H1 (cell line): ENCODE measurements at regions not wholly inside any gene's neighbourhood (a gene's known extent, or its start where the extent isn't known, plus 50 kb on each side); places are given as distances from the start of the nearest gene placed in this dataset.

Experiments
- CTCF ChIA-PET: fragments of 300-600 bp; sonication (Branson Sonifier 250); formaldehyde crosslinking; loops from one replicate; lab custom pipeline; 2021; ENCODE audit not compliant: partially characterized antibody; lab: Charles Lee
- POLR2A ChIA-PET: fragments of 300-600 bp; sonication (Branson Sonifier 250); formaldehyde crosslinking; loops from one replicate; lab custom pipeline; 2021; ENCODE audit warnings: inconsistent platforms; ENCODE audit not compliant: partially characterized antibody; lab: Charles Lee
- DNase-seq, 2 experiments: peaks; one replicate each; pipeline versions ENCODE4 v3.0.0 to v3.0.0-alpha.2; 2010 to 2022; ENCODE audit warnings: low spot score in 2 of 2, low read depth in 1 of 2, mixed read lengths in 1 of 2
- FAIRE-seq: peaks from 2 replicates; lab custom pipeline; 2011; peaks lifted over from hg19 to GRCh38; lab: Jason Lieb, UNC
- H2AFZ ChIP-seq: 2 replicates; pipeline ENCODE4 v1.8.1; 2012; ENCODE audit warnings: low read length, inconsistent platforms
- H2AK5ac ChIP-seq: 2 replicates; pipeline ENCODE4 v1.6.1; 2013; ENCODE audit warnings: low read depth, low read length
- H2BK120ac ChIP-seq: replicated peaks from 2 replicates; pipeline ENCODE3; 2013; ENCODE audit warnings: low read depth, low read length, inconsistent platforms
- H2BK12ac ChIP-seq: 2 replicates; pipeline ENCODE4 v1.6.1; 2013; ENCODE audit warnings: low read depth, low read length
- H2BK15ac ChIP-seq: 2 replicates; pipeline ENCODE4 v1.6.1; 2013; ENCODE audit warnings: low read length
- H2BK20ac ChIP-seq: 2 replicates; pipeline ENCODE4 v1.6.1; 2013; ENCODE audit warnings: low read length
- H2BK5ac ChIP-seq: 2 replicates; pipeline ENCODE4 v1.6.1; 2013; ENCODE audit warnings: low read depth, low read length
- H3K14ac ChIP-seq: 2 replicates; pipeline ENCODE4 v1.6.1; 2013; ENCODE audit warnings: inconsistent platforms; ENCODE audit not compliant: insufficient read length
- H3K18ac ChIP-seq: 2 replicates; pipeline ENCODE4 v1.6.1; 2013; ENCODE audit warnings: low read length; ENCODE audit errors: extremely low read depth
- H3K23ac ChIP-seq: 2 replicates; pipeline ENCODE4 v1.6.1; 2013; ENCODE audit warnings: inconsistent platforms; ENCODE audit not compliant: insufficient read length
- H3K23me2 ChIP-seq: 2 replicates; pipeline ENCODE4 v1.6.1; 2013; ENCODE audit warnings: low read depth, low read length
- H3K27ac ChIP-seq: 2 replicates; pipeline ENCODE4 v1.6.1; 2011; ENCODE audit warnings: low read depth, low read length, inconsistent platforms
- H3K27me3 ChIP-seq, 4 experiments: replicated peaks in 1 of 4; 1 replicate in 1 of 4; 2 replicates in 3 of 4; pipeline versions ENCODE4 v1.6.1 to v1.8.1; 2011 to 2013; ENCODE audit warnings: low read length in 3 of 4, mild to moderate bottlenecking in 3 of 4, inconsistent platforms in 2 of 4, mixed read lengths in 2 of 4, moderate library complexity in 1 of 4; ENCODE audit not compliant: control insufficient read depth in 3 of 4, insufficient read depth in 3 of 4; ENCODE audit errors: extremely low read depth in 1 of 4
- H3K36me3 ChIP-seq, 4 experiments: 2 replicates each; pipeline versions ENCODE4 v1.6.1 to v1.8.1; 2011 to 2013; ENCODE audit warnings: mild to moderate bottlenecking in 4 of 4, low read length in 3 of 4, moderate library complexity in 2 of 4, control low read depth in 1 of 4, inconsistent platforms in 1 of 4; ENCODE audit not compliant: insufficient read depth in 4 of 4, control insufficient read depth in 2 of 4
- H3K4ac ChIP-seq: replicated peaks from 2 replicates; pipeline ENCODE3; 2013; ENCODE audit warnings: low read length, low read depth, mixed read lengths, inconsistent platforms; ENCODE audit not compliant: insufficient read length
- H3K4me1 ChIP-seq, 4 experiments: replicated peaks in 1 of 4; 1 replicate in 1 of 4; 2 replicates in 3 of 4; pipeline versions ENCODE4 v1.6.1 to v1.8.1; 2011 to 2013; ENCODE audit warnings: low read length in 3 of 4, inconsistent platforms in 2 of 4, mixed read lengths in 1 of 4; ENCODE audit not compliant: insufficient read depth in 4 of 4, control insufficient read depth in 3 of 4
- H3K4me2 ChIP-seq, 2 experiments: 2 replicates each; pipeline versions ENCODE4 v1.6.1 to v1.8.1; 2011 to 2013; ENCODE audit warnings: low read depth in 2 of 2, low read length in 2 of 2, control low read depth in 1 of 2, inconsistent platforms in 1 of 2, mild to moderate bottlenecking in 1 of 2; ENCODE audit not compliant: insufficient read depth in 1 of 2
- H3K4me3 ChIP-seq, 4 experiments: fragments of 200-600, 300-600 bp in 1 of 4; sonication (generic), shearing (Covaris generic), sonication (Bioruptor Twin) in 1 of 4; 2 replicates each; pipeline versions ENCODE4 v1.5.1 to v1.8.1; 2011 to 2016; ENCODE audit warnings: low read length in 4 of 4, low read depth in 3 of 4, control low read depth in 2 of 4, inconsistent platforms in 2 of 4, mild to moderate bottlenecking in 2 of 4, mixed read lengths in 1 of 4, moderate library complexity in 1 of 4; ENCODE audit not compliant: insufficient read depth in 2 of 4; ENCODE audit errors: extremely low read depth in 1 of 4
- H3K56ac ChIP-seq: replicated peaks from 2 replicates; pipeline ENCODE3; 2013; ENCODE audit warnings: low read depth, mild to moderate bottlenecking, mixed read lengths, low read length, inconsistent platforms; ENCODE audit not compliant: insufficient read length
- H3K79me1 ChIP-seq: 2 replicates; pipeline ENCODE4 v1.6.1; 2013; ENCODE audit warnings: low read depth, low read length, control low read depth
- H3K79me2 ChIP-seq, 2 experiments: 2 replicates each; pipeline versions ENCODE4 v1.6.1 to v1.8.1; 2012 to 2013; ENCODE audit warnings: low read length in 2 of 2, mild to moderate bottlenecking in 2 of 2, inconsistent platforms in 1 of 2; ENCODE audit not compliant: insufficient read depth in 2 of 2, control insufficient read depth in 1 of 2
- H3K9ac ChIP-seq, 4 experiments: replicated peaks in 1 of 4; 1 replicate in 1 of 4; 2 replicates in 3 of 4; pipeline versions ENCODE4 v1.6.1 to v1.8.1; 2011 to 2013; ENCODE audit warnings: low read depth in 3 of 4, low read length in 3 of 4, control low read depth in 2 of 4, mild to moderate bottlenecking in 2 of 4, moderate library complexity in 2 of 4, inconsistent platforms in 1 of 4; ENCODE audit errors: extremely low read depth in 1 of 4
- H3K9me3 ChIP-seq, 2 experiments: 2 replicates each; pipeline versions ENCODE4 v1.6.1 to v1.8.1; 2012 to 2013; ENCODE audit warnings: mild to moderate bottlenecking in 2 of 2, moderate library complexity in 2 of 2, control low read depth in 1 of 2, inconsistent platforms in 1 of 2, low read depth in 1 of 2, low read length in 1 of 2, mixed read lengths in 1 of 2; ENCODE audit not compliant: insufficient read depth in 2 of 2
- H4K20me1 ChIP-seq, 2 experiments: replicated peaks in 1 of 2; 2 replicates each; pipeline versions ENCODE3 to v1.8.1; 2011 to 2013; ENCODE audit warnings: inconsistent platforms in 2 of 2, low read length in 2 of 2, mild to moderate bottlenecking in 1 of 2; ENCODE audit not compliant: insufficient read depth in 2 of 2, control insufficient read depth in 1 of 2
- H4K5ac ChIP-seq: 2 replicates; pipeline ENCODE4 v1.6.1; 2013; ENCODE audit warnings: low read length, low read depth, mixed read lengths, inconsistent platforms; ENCODE audit not compliant: insufficient read length
- H4K8ac ChIP-seq: 2 replicates; pipeline ENCODE4 v1.8.0; 2013; ENCODE audit warnings: mild to moderate bottlenecking, moderate library complexity, low read length, inconsistent platforms; ENCODE audit not compliant: insufficient read depth; ENCODE audit errors: extremely low read depth
- H4K91ac ChIP-seq: replicated peaks from 2 replicates; pipeline ENCODE3; 2013; ENCODE audit warnings: low read length, mixed read lengths, inconsistent platforms; ENCODE audit not compliant: insufficient read length
- MAFK ChIP-seq: IDR thresholded peaks from 2 replicates; pipeline ENCODE4 v1.6.1; 2012; ENCODE audit warnings: low read depth, mild to moderate bottlenecking, improper control_type of control experiment, low read length
- RAD21 ChIP-seq, 2 experiments: IDR thresholded peaks in 1 of 2; conservative IDR thresholded peaks in 1 of 2; 2 replicates each; pipeline ENCODE4 v1.6.1; 2011; ENCODE audit warnings: low read depth in 2 of 2, low read length in 2 of 2, improper control_type of control experiment in 1 of 2, inconsistent platforms in 1 of 2, mild to moderate bottlenecking in 1 of 2, moderate library complexity in 1 of 2
- RXRA ChIP-seq: IDR thresholded peaks from 2 replicates; pipeline ENCODE4 v1.6.1; 2011; ENCODE audit warnings: low read depth, mild to moderate bottlenecking, low read length, moderate library complexity; ENCODE audit not compliant: insufficient read depth
- SAP30 ChIP-seq: fragments of 300-600 bp; sonication (generic); IDR thresholded peaks from 2 replicates; pipeline ENCODE4 v1.7.1; 2012; ENCODE audit warnings: low read length, moderate library complexity, mild to moderate bottlenecking, inconsistent platforms; ENCODE audit not compliant: insufficient read depth, insufficient replicate concordance
- SIX5 ChIP-seq: IDR thresholded peaks from 2 replicates; pipeline ENCODE4 v1.6.1; 2011; ENCODE audit warnings: mild to moderate bottlenecking, low read depth, low read length
- ZNF274 ChIP-seq: IDR thresholded peaks from 2 replicates; pipeline ENCODE4 v1.7.0; 2012; ENCODE audit warnings: low read length, borderline replicate concordance; ENCODE audit errors: extremely low read depth
- WGBS, 2 experiments: shearing (Covaris generic) in 1 of 2; methylation state at CpG; one replicate each; pipeline versions ENCODE4 v1.1.6 to v1.1.7; 2013 to 2015; ENCODE audit warnings: low lambda C conversion rate in 2 of 2, mixed read lengths in 2 of 2, inconsistent platforms in 1 of 2, low coverage in 1 of 2, missing lambda C conversion rate in 1 of 2; ENCODE audit not compliant: insufficient replicate concordance in 2 of 2, insufficient coverage in 1 of 2, insufficient read length in 1 of 2; ENCODE audit errors: extremely low coverage in 1 of 2, missing lambda C conversion rate in 1 of 2; 5-methylcytosine and 5-hydroxymethylcytosine counted together
- TF ChIP-seq, protein P1 (sequence below), 3 experiments: IDR thresholded peaks; 1 replicate in 2 of 3; 2 replicates in 1 of 3; pipeline versions ENCODE4 v1.5.1 to v1.6.1; 2011; ENCODE audit warnings: low read length in 3 of 3, mild to moderate bottlenecking in 3 of 3, inconsistent platforms in 2 of 3, low read depth in 1 of 3, moderate library complexity in 1 of 3; ENCODE audit not compliant: insufficient read depth in 1 of 3; ENCODE audit errors: control extremely low read depth in 1 of 3
- TF ChIP-seq, protein P2 (sequence below): IDR thresholded peaks from 2 replicates; pipeline ENCODE4 v1.6.1; 2011; ENCODE audit warnings: low read depth, mild to moderate bottlenecking, low read length; ENCODE audit not compliant: insufficient read depth
- TF ChIP-seq, protein P3 (sequence below): IDR thresholded peaks from 2 replicates; pipeline ENCODE4 v1.6.1; 2011; ENCODE audit warnings: low read length, improper control_type of control experiment

DNA sequence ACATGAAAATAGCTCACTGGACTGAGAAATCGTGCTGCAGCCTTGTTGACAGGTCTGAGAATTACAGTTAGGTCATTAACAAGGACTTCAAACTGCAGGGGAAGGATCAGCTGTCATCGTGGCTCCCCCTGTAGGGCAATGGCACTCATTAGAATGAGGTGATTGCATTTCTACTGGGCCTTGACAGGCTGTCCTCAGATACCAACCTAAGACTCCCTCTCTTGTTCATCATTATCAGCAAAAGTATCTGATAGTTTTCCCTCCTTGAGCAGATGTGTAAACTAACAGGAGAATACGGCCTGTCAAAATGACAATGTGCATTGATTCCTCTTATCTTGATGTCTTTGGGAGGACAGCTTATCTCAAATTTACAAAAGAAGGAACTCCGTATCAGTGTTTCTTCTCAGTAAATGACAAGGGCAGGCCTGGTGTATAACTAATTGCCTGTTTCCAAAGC, 648.5 kb upstream of the LRRN3 start:
- no peak overlapping the region for H3K4ac ChIP-seq
- no peak overlapping the region for H3K56ac ChIP-seq
- no peak overlapping the region for H2BK120ac ChIP-seq
- H3K36me3 ChIP-seq = no peaks in the 10 kb centered on the region
- H3K9ac ChIP-seq = no peak overlapping the region
- peak; percentile 63 to 66 for DNase-seq
- no peaks in the 10 kb centered on the region for H3K79me1 ChIP-seq
- no peak overlapping the region for H3K4me3 ChIP-seq
- POLR2A ChIA-PET = no interaction called here
- no peaks in the 10 kb centered on the region for H3K79me2 ChIP-seq
- no peaks in the 10 kb centered on the region for H4K20me1 ChIP-seq
- H2AFZ ChIP-seq = no peak overlapping the region
- H3K9me3 ChIP-seq = no peaks in the 10 kb centered on the region; a peak in 1 of 4 replicates
- FAIRE-seq = peak; percentile 88
- no peak overlapping the region for H3K4me2 ChIP-seq
- H3K4me1 ChIP-seq = no peaks in the 10 kb centered on the region
- no peaks in the 10 kb centered on the region for H3K23me2 ChIP-seq
- H3K27me3 ChIP-seq = no peaks in the 10 kb centered on the region
- no peak overlapping the region for H3K27ac ChIP-seq
- H2BK5ac ChIP-seq = no peak overlapping the region
- CTCF ChIA-PET = interaction anchor here (0.6 to 3.3 kb wide), 19 partner anchors 11 to 1782 kb away, joined by 3 to 14 read pairs (median 4); no protein-coding TSS in a partner anchor
- no peak overlapping the region for H3K23ac ChIP-seq
- no peak overlapping the region for H2BK12ac ChIP-seq
- WGBS, 2 experiments = 50% methylated on average over 4 of the region's 4 CpGs; no CpG with 5 or more reads in 1 of the 2 experiments
- no peak overlapping the region for H4K5ac ChIP-seq
- no peak overlapping the region for H4K91ac ChIP-seq
- H3K14ac ChIP-seq = no peak overlapping the region
- no peak overlapping the region for H2AK5ac ChIP-seq
- no peak overlapping the region for H2BK15ac ChIP-seq
- H4K8ac ChIP-seq = no peak overlapping the region
- H3K18ac ChIP-seq = no peak overlapping the region
- no peak overlapping the region for H2BK20ac ChIP-seq
- TF ChIP-seq RAD21 (IDR thresholded peaks at IDR 0.05 in 1 of 2, conservative IDR thresholded peaks at IDR 0.05 in 1 of 2; ENCODE audit: low read depth in 2 of 2, low read length in 2 of 2) (peak; percentile 87 to 91), MAFK (no peak), ZNF274 (no peak), SIX5 (no peak), RXRA (no peak), SAP30 (no peak)
- TF ChIP-seq, protein P1, sequence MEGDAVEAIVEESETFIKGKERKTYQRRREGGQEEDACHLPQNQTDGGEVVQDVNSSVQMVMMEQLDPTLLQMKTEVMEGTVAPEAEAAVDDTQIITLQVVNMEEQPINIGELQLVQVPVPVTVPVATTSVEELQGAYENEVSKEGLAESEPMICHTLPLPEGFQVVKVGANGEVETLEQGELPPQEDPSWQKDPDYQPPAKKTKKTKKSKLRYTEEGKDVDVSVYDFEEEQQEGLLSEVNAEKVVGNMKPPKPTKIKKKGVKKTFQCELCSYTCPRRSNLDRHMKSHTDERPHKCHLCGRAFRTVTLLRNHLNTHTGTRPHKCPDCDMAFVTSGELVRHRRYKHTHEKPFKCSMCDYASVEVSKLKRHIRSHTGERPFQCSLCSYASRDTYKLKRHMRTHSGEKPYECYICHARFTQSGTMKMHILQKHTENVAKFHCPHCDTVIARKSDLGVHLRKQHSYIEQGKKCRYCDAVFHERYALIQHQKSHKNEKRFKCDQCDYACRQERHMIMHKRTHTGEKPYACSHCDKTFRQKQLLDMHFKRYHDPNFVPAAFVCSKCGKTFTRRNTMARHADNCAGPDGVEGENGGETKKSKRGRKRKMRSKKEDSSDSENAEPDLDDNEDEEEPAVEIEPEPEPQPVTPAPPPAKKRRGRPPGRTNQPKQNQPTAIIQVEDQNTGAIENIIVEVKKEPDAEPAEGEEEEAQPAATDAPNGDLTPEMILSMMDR (IDR thresholded peaks at IDR 0.05; ENCODE audit: control extremely low read depth in 1 of 3, insufficient read depth in 1 of 3, low read depth in 1 of 3, low read length in 3 of 3) = peak; percentile 71 to 92 (median 72)
- TF ChIP-seq, protein P2, sequence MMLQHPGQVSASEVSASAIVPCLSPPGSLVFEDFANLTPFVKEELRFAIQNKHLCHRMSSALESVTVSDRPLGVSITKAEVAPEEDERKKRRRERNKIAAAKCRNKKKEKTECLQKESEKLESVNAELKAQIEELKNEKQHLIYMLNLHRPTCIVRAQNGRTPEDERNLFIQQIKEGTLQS = no peak
- TF ChIP-seq, protein P3, sequence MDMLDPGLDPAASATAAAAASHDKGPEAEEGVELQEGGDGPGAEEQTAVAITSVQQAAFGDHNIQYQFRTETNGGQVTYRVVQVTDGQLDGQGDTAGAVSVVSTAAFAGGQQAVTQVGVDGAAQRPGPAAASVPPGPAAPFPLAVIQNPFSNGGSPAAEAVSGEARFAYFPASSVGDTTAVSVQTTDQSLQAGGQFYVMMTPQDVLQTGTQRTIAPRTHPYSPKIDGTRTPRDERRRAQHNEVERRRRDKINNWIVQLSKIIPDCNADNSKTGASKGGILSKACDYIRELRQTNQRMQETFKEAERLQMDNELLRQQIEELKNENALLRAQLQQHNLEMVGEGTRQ = no peak
